HG02884 (cell line): ENCODE measurements at regions not wholly inside any gene's neighbourhood (a gene's known extent, or its start where the extent isn't known, plus 50 kb on each side); places are given as distances from the start of the nearest gene placed in this dataset.

Experiments used
- ATAC-seq: cut with Tn5 transposase; IDR thresholded peaks from one replicate; pipeline ENCODE4 v1.9.1; 2021; ENCODE audit warnings: mild to moderate bottlenecking, moderate library complexity; ENCODE audit not compliant: unreplicated experiment

DNA sequence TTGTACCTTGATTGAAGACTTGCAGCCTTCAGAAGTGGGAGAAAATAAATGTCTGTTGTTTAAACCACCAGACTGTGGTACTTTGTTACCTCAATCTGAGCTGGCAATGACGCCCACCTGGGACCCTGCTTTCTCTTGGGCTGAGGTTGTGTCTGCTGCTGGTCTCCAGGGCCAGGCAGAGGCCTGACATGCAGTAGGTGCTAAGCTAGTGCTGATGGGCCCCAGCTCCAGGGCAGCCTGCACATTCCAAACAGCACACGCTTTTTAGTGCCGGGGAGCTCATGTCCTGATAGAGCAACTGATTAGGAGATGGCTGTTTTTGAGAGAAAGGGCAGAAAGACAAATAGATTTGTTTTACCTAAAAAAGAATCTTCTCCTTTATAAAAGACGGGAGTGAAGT lies 664.0 kb upstream of the HS6ST1 start:
- ATAC-seq = no peak

- ATAC-seq = no peak
These were observed 664.4 kb upstream of the HS6ST1 start for GRCh38 chr2:128983094-128983493.

- ATAC-seq = no peak
These were observed 665.4 kb upstream of the HS6ST1 start for GRCh38 chr2:128984081-128984480.

DNA sequence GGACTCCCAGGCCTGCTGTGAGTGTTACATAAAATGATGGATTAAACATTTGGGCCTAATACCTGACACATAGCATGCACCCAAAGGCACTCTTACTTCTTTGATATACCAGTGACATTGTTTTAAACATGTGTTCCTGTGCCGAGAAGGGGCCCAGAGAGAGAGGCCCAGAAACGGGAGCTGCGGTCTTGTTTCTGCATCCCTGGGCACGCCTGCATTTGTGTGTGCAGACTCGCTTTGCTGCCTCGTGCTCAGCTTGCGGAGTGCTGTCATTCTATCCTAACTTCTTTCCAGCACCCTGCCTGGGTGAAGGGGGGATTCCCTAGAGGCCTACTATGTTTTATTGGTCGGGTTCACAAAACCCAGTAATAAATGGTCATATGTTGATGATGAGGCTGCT lies 666.2 kb upstream of the HS6ST1 start:
- no peak for ATAC-seq

- ATAC-seq = no peak
These were observed 667.5 kb upstream of the HS6ST1 start for GRCh38 chr2:128986026-128986715.

DNA sequence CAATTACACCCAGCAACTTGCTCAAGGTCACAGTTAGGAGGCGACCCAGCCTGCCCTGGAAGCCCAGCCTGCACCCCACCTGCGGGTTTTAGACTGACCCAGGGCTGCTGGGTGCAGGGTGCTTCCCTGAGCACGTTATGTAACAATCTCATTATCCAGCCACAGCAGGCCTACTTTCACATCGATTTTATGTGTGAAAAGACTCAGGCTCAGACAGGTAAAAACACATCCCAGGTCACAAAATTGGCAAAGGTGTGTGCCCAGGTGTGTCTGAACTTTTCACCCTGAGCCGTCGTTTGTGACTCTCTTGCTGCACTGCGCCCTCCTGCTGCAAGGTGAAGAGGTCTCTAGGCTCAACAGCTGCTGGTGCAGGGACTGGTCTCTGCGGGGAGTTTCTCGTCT lies 668.2 kb upstream of the HS6ST1 start:
- no peak for ATAC-seq

DNA sequence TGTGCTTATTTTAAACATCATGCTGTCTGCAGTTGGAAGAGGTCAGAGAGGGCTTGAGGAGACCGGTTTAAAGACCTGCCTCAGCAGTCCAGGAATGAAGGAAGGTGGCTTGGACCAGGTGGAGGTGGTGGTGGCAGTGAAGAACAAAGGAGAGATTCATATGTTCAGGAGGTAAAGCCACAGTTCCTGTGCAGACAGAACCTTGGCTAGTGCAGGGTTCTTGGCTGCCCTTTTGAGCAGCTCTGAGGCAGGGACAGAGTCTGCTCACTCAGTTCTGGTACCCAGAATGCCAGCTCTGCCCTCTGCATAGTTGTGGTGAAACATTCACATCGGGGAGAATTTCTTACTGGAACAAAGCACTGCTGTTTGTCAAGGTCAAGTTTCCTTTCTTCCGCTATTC lies 669.7 kb upstream of the HS6ST1 start:
- no peak for ATAC-seq

- no peak for ATAC-seq
These were observed 670.3 kb upstream of the HS6ST1 start for GRCh38 chr2:128988967-128989366.

- no peak for ATAC-seq
These were observed 676.4 kb upstream of the HS6ST1 start for GRCh38 chr2:128995086-128995485.

- no peak for ATAC-seq
These were observed 677.4 kb upstream of the HS6ST1 start for GRCh38 chr2:128996078-128996477.

- ATAC-seq = no peak
These were observed 678.6 kb upstream of the HS6ST1 start for GRCh38 chr2:128997166-128997866.

DNA sequence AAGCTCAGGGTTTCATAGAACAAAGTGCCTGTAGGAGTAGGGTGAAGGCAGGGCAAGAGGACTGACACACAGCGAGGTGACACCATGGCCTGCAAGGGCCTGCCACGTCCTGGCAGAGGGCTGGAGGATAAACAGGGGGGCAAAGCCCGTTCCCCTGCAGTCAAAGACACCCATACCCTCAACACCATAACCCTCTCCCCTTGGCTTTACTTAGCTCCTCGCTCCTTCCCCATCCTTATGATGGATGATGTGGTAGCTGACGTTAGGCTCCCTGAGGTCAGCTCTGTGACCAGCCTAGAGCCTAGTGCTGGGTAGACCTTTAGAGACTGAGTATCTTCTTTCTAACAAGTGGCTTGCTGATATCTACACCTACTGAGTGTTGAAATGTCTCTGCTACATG lies 683.3 kb upstream of the HS6ST1 start:
- no peak for ATAC-seq

DNA sequence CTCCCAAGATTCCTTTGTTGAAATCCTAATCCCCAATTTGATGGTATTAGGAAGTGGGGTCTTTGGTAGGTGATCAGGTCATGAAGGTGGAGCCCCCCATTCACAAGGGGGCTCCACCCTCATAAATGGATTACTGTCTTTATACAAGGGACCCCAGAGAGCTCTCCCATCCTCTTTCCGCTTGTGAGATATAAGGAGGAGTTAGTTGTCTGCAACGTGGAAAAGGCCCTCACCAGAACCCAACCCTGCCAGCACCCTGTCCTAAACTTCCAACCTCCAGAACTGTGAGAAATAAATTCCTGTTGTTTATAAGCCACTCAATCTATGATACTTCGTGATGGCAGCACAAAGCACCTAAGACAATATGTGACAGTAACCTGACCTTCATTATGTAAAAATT lies 684.1 kb upstream of the HS6ST1 start:
- ATAC-seq = no peak

DNA sequence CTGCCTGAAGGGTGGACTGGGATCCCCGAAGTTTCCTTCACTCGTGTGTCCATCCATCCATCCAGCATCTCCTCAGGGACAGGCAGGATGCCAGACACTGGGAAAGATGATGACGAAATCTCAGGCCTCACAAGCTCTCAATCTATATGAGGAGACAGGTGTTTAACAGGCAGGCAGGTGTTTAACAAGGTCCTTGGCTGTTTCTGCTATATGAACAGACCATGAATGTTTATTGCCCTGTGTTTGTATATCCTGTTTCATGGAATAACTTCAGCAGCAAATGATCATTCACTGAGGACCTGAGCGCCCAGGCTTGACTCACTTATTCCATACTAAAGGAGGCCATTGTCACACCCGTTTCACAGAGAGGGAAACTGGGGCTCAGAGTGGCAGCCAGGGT lies 685.8 kb upstream of the HS6ST1 start:
- ATAC-seq = no peak

DNA sequence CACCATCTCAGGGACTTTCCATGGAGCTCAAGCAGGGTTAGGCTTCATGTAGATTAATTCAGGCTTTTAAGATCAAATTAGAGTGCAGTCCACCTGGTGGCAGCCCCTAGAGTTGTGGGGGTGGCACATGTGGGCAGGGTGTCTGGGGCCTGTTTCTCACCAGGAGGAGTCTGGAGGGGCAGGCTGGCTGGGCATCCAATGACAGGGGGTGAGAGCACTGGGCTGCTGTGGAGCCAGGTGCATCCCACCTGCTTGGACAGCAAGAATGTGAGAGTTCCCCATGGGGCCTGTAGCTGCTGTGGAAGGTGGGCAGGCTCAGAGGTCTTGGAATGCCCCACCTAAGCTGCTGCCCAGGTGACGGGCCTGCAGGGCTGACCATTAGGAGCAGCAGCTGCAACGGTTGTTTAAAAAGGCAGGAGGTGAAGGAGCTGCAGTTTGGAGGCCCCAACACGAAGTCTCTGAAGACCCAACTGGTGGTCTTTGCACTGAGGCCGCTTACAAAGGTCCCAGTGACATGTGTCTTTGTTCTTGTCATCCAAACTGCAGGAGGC lies 686.3 kb upstream of the HS6ST1 start:
- ATAC-seq = no peak

GRCh38 chr2:129006135-129006886 lies 687.6 kb upstream of the HS6ST1 start:
- no peak for ATAC-seq

DNA sequence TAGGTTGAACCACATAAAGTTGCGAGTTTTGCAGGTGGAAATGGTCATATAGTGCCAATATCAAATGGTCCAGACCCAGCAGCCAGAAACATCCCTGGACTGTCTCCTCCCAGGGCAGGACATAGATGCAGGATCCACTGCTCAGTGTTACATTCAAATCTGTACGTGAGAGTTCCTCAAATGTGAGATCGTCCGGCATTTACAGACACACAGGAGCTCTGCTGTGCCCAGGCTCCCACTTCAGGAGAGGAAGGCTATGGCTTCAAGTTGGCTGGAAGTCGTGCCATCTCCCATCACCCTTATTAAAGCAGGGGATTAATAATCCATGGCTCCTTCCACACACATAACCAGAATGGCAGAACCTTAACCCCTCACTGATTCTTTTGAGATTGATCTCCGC lies 688.2 kb upstream of the HS6ST1 start:
- no peak for ATAC-seq

DNA sequence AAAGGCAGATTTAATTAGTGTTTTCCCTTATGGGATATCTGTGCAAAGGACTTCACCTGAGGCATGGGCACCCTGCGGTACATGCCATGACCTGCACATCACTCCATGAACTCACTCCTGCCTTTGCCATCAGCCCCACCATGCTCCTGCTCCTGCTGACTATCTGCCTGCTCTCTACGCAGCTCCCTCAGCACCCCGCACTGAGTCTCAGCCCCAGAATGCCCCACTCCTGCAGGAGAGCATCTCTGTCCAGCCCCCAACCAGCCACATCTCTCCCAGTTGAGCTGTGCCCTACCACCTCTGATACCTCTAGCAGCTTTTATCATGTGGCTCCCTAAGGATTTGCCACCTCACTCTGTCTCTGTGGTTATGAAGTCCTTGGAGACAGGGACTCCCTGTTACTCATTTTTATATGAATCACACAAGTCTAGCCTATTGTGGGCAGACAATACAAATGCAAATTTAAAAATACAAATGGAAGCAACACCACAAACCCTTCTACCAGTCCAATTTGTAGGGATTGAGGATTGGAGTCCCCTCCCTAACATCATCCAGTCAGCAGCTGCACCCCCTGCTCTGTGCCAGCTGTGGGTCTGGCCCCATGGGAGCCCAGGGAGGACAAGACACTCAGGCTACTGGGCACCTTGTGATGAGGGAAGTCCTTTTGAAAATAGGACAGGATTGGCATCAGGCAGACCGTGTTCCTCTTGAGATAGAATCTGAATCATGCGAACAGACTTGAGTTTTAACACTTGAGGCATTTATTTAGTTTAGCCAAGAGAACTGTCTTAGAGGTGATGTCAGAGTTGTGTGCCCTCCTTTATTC lies 689.6 kb upstream of the HS6ST1 start:
- no peak for ATAC-seq

DNA sequence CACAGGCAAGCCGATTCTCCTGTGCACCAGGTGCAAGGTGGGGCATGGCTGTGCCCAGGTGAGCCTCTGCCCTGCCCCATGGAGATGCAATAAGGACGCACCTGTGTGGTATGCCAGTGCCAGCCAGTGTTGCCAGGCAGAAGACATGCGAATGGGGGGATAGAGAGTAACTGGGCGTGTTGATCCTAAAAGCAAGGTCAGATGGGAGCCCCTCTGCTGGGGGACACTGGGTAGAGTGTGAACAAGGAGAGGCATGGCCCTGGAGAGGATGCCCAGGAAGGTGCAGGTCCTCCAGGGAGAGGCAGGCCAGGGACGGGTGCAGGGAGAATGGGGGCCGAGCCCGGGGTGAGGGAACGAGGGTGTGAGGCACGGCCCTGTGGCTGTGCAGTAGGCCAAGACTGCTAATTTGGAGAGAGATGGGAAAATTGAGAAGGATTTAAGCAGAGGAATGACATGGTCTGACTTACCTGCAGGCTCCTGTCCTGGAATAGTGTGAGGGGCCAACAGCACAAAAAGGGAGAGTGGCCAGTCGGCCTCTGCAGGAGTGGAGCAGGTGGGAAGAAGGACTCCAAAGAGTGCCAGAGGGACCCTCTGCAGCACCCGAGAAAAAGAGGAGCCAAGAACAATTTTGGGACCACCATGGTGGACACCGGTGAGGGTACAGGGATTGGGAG lies 690.4 kb upstream of the HS6ST1 start:
- ATAC-seq = no peak

DNA sequence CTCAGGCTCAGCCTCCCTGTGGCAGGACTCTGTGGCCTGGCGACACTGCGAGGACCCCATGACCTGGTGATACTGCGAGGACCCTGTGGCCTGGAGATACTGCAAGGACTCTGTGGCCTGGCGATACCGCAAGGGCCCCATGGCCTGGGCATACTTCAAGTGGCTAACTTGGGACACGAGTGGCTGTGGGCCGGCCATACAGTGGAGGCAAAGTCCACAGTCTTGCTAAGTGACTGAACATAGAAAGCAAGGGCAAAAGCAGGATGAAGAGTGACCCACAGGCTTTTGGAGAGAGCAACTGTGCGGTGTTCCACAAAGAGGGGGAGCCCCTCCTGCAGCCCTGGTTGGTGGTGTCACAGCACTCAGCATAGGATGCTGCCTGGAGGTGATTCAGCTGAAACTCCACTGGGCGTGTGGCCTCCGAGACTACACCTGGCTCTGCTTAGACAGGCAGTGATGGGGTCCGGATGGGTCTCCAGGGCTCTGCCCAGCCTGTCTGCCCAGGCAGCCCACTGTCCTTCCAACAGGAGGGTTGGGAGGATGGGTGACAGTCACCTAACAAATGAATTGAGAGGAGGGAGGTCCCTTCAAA lies 691.0 kb upstream of the HS6ST1 start:
- ATAC-seq = no peak
